GM21367 (cell line): ENCODE measurements at regions not wholly inside any gene's neighbourhood (a gene's known extent, or its start where the extent isn't known, plus 50 kb on each side); places are given as distances from the start of the nearest gene placed in this dataset.

ENCODE experiments used
- ATAC-seq: cut with Tn5 transposase; IDR thresholded peaks from one replicate; pipeline ENCODE4 v1.9.1; 2021; ENCODE audit not compliant: unreplicated experiment

DNA sequence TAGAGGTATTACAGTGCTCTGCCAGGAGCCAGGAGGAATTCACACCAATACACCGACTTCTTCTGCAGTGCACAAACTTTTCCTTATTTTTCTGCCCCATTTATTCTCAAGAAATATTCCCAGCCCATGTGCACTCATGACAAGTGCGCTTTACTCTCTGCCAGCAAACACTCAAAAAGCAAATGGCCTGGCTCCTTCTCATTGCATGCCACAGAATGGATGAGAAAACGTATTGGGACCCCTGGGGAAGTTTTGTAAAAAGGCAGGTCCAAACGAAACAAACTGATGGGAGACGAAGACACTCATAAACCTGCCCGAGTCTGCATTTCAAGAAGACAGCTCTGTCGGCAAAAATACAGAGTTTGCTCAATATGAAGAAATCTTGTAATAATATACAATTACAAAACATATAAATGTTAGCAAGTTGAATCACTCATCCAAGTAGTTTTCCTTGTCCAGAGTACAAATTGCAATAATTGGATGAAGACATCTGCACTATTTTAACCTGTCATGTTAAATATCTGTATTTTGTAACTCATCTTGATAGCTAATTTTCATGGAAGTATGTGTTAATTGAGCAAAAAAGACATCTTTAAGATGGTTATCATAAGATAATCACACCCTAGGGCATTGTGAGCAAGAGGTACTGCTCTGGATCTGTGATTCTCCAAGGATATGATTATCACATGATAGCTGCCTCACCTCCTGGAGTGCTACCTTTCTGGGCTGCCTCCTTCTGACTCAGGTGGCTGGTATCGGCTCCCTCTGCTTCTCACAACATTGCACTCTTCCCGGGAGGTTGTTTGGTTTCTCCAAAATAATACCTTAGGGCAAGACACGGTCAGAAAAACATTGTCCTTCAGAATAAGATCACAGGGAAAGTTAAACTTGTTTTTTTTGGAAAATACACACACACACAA is 260.8 kb upstream of the G2E3 start:
- no peak for ATAC-seq

DNA sequence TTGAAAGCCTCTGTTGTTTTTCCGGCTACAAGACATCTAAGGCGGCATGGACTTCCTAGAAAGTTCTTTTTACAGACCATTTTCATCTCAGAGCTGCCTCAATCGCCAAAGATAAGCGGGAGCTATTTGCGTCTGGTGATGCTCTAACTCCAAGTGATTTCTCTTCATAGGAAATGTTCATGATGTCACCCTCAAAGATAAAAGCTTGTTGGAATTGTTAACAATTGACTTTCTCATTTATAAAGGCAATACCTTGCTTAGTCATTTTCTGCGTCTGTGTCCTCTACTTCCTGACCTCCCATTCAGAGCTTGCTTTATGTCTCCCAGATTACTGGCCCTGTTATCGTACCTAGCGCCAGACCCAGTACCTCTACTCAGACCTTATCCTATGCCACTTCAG is 259.0 kb upstream of the G2E3 start:
- ATAC-seq, result no peak

DNA sequence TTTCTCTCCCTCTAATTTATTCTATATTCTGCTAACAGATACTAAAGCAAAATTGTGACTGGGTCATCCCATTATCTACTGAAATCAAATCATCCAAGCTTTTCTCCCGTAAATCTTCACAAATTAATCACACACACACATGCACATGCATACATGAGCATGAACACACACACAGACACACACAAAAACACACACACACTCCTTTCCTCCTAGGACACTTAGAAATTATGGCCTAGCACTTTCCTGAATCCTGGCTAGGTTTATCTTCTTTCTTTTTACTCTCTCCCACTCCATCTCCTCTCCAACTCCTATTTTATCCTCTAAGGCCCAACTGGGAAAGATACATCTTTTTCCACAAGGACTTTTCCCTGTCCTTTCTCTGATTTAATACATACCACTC is 255.6 kb upstream of the G2E3 start:
- ATAC-seq, result no peak

DNA sequence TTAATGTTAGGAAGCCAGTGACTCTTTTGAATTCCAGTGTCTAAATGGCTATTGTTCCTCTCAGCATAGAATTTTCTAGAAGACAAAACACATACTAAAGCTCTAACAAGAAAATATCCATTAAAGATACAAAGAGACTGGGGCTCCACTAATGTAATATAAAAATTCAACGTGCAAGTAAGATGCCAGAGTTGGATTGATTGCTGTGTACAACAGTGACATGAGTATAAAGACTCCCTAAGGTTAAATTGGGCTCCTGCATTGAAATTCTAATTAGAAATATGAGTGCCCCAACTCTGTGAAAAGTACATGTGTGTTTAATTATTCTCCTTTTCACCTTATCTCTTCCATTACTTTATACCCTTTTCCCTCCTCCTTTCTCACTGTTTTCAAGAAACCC is 253.6 kb upstream of the G2E3 start:
- no peak for ATAC-seq

DNA sequence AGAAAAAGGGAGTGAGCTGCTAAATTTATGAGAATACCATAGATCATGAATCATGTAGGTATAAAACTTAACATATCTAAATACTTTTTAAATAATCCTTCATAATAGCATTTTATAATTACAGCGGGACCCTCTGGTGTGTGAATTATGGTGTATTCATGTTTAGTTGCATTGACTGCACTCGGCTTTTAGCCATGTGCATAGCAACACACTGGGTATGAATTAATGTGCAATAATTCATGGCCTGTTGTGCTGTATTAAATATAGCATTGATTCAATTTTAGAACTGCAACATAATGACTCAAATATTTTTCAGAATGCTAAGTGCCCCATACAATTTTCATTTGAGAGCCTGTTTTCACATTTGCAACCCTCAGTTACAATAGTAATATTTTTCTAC is 249.6 kb upstream of the G2E3 start:
- no peak for ATAC-seq

DNA sequence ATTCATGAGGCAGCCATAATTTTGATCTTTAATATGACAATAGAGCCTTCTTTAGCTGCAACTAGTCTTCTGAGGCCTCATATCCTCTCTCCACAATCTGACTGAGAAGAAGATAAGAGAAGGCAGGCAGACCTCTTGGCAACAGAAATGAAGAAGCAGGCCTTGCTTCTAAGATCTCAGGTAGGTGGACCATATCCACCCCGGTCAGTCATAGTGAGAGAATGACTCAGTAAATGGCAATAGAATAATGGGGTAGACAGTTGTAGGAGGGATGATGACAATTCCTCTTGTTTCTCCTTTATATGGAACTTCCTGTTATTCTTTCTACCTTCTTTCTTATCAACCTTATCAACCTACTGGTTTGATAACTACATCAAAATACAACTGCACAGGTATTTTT is 246.7 kb upstream of the G2E3 start:
- no peak for ATAC-seq

DNA sequence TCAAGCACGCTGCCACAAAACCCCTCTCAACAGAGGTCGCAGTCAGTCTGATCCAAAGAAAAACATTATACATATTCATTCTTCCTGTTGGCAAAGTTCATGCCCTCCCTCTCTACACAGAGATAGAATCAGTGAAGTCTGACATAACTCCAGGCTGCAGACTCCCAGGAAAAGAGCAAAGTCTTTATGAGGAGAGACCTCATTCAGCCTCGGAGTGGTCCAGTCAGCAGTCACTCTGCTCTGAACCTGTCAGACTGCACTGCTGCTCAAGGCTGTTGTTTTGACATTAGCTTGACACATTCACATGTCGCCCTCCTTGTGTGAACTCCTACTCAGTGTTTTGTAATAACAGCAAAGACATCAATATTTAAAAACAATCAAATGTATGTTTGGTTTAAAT is 241.2 kb upstream of the G2E3 start:
- ATAC-seq, result no peak

DNA sequence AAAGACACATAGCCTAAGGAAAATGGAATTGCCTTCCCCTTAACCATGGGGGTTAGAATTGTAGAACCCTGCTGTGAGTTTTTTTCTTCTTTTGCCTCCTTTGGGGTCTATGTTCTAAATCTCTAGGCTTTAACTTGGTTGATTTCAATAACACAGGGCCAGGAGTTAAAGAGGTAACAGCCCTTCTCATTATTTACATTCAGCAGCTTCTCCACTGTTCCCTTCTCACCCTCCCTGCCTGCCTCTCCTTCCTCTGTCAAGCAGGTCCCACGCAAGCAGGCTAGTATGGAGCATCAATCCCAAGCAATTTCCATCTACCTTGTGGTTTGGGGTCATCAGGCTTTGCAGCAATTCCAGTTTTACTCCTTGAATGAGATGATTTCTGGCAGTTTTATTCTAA is 236.1 kb upstream of the G2E3 start:
- no peak for ATAC-seq

DNA sequence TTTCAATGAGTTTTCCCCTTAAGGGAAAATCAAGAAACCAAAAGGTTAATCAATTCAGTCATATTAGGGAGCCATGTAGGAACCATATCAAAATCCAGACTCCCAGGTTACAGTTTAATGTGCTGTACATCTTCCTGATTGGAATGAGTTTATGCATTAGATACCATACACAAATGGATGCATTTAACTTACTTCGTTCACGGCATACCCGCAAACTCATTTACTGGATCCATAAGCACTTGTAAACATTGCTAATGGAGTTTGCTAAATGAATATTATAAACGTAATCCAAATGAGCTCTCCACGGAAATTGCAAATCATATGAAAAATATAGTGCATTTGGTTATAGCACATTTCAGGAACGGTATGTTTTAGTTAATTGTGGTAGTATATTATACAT is 228.9 kb upstream of the G2E3 start:
- no peak for ATAC-seq

DNA sequence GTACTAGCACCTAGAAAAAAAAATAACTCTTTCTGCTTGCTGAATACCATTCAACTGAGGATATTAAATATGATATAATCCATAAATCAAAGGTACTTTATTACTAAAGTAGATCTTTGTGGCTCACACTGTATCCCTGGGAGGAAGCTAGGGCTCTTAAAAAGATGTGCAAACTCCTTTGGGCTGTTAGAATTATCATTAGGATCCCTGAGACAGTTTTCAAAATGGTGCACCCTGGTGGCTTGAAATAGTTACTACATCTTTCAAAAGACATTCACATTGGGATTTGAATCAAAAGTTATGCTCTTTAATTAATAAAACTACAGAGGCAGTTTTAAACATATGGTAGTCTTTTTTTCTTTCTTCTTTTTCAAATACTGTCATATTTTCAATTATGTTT is 228.5 kb upstream of the G2E3 start:
- ATAC-seq, result no peak

DNA sequence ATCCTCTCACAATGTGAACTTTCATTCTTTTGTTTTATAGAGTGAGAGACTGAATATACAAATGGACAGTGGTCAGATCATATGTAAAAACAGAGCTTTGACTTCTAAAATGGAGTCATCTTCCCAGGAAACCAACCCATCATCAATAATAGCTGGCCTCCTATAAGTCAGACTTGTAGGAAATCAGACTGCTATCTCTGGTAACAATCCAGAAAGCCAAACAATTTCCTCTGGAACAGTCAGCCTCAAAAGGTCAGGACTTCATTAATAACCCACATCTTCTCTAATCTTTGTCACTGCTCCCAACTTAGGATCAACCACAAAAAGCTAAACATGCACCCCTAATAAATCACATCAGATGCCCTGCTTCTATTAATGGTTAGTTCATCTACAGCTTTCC is 227.9 kb upstream of the G2E3 start:
- no peak for ATAC-seq

DNA sequence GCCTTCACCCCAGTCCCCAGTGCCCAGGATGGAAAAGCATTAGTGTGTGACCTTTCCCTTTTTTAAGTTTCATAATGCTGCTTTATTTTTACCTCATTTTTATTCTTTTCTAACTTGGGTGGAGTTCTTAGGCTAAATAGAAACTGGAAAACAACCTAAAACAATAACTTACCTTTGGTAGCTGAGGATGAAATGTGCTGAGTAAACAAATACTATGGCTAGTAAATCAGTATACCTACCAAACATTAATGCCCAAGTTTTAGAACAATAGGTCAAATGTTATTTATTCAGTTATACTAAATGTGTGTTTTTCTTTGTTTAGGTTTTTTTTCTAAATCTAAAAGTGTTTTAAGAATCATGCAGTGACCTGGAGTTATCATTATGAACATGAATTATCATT is 226.6 kb upstream of the G2E3 start:
- ATAC-seq, result no peak

DNA sequence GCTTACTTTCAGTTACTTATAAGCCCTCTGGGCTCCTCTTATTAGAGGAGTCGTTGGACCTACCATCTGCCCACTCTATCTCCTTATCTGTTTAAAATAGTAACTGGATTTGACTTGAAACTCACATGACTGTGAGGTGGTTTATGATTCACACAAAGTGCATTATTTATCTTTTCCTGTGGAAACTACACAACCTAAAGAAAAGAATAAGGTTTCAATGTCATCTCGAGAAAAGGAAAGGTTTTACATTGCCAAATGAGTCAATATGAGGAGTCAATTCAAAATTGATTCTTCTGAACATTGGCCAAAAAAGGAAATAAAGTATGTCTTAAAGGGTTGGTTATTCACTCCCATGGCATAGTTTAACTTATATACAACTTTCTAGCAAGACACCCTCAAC is 225.0 kb upstream of the G2E3 start:
- no peak for ATAC-seq

DNA sequence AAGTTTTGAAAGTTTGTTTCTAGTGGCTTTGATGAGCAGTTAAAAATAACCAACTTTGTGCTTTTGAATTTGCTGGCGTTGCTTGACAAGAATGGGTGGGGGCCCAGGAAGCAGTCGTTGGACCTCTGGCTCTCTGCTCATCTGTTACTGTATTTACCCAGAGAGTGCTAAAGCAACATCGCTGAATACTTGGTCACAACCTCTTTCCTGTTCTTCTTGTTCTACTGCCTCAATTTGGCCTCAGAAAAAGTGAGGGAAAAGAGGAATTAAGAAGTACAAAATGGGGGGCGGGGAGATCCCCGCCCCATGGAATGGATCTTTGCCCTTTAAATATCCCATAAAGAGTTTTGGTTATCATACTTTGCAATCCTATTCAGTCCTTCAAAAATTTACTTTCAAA is 221.5 kb upstream of the G2E3 start:
- no peak for ATAC-seq

DNA sequence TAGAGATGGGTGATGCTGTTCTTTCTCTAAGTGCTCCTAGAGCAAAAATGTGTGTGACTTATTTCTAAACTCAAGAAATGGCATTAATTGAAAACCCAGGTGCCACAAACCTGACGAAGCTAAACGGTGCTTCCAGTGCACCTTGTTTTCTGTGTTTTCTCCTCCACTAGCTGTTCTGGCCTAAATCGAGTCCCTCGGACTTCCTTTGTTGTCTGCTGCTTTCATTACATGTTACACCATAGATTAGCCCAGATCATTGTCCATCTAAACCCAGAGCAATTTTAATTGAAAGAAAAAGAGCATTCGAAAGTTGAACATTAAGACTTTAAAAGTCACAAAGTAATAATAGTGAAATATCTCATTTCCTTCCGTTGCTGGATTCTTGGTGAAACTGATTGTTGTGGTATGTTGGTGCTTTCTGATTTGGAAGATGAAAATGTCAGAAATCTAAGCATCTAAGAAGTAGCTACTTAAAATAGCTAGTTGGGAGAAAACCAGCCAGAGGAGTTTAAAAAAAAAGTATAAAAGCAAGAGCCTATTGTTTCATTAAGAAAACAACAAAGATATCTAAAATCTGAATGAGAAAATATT is 219.6 kb upstream of the G2E3 start:
- ATAC-seq, result no peak

DNA sequence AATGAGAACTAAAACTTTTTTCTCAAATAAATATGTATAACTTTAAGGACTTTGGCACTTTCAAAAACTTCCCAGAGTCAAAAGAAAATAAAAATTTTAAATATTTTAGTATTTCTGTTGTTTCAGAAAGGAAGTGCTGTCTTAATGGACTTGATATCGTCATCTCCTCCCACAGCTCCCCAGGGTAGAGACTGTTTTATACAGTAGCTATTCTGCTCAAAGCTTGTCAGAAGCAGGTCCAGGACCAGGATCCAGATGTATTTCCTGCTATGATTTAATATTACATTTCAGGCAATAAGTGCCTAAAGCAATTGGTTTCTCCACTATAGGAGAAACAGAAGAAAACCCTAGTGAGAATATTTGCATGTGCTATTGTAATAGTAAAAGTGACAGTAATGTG is 218.5 kb upstream of the G2E3 start:
- ATAC-seq, result no peak

DNA sequence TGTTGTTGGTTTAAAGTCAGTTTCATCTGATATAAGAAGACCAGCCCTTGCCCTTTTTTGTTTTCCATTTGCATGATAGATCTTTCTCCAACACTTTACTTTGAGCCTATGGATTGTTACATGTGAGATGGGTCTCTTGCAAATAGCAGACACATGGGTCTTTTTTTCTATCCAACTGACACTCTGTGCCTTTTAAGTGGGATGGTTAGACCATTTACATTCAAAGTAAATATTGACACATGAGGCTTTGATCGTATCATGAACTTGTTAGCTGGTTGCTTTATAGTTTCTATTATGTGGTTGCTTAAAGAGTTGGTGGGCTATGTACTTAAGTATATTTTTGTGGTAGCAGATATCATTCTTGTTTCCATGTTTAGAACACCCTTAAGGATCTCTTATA is 213.4 kb upstream of the G2E3 start:
- ATAC-seq, result no peak

DNA sequence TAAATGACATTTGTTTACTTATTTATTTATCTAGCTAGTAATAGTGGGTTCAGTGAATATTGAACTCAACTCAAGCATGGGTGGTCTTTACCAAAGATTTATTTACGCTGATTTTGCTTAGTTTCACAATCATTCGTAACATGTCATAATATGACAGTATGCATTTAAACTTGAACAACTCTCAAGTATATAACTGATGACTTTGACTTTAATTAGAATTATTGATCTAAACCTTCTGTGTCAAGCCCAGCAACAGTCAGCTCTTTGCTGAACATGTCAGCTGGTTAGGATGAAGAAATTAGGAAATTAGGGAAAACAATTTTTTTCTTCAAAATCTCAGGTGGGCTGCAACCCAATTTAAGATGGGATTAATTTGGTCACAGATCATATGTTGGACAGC is 210.5 kb upstream of the G2E3 start:
- ATAC-seq, result no peak

DNA sequence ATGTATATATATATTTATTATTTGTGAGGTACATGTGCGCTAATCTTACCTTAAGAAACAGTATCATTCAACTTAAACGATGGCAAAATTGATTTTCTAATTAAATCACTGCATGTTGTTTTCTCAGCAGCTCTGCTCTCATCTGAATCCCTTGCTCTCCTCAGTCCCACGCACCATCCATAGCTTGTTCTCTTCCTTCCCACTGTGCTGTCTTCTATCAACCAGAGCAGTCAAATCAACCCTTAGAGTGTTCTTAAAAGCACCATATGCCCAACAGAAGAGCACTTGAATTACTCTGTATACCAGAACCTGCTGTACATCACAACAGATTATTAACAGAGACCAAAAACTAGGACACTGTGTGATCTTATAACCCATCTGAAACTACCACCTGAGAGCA is 209.4 kb upstream of the G2E3 start:
- no peak for ATAC-seq

DNA sequence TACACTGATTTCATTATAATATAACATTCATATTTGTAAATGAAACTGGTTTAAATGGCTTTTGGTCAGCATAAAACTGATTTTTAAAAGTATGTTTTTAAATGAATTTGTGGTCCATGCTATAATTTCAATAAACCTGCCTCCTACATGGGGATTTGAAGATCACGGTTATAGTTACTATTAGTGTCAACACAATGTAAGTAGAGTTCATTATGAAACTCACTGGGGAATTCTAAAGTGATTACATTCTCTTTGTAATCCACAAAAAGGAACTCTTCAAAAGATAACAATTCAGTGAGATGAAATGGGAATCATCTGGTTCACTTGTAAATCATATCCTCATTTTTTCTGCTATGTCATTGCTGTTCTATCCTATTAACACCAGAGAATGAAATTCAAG is 204.5 kb upstream of the G2E3 start:
- no peak for ATAC-seq

DNA sequence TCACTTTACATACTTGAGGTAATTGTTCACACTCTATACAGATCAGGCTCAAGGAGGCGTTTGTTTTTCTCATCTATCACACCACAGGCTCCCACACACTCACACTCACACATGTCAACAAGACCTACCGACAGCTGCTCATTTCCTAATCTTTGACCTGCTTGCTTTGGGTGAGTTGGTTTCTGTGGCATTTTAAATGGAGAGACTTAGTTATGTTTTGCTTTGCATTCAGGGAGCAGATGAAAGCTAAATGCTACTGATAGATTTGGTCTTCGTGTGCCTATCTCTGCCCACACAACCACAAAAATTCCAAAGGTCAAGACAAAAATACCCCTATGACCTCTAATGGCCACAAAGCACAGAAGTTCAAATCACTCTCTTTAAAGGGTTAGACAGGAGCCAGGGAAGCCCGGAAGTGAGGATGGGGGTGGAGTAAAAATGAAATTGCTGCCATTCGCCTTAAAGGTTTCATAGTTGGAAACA is 203.5 kb upstream of the G2E3 start:
- peak; percentile 79 for ATAC-seq

DNA sequence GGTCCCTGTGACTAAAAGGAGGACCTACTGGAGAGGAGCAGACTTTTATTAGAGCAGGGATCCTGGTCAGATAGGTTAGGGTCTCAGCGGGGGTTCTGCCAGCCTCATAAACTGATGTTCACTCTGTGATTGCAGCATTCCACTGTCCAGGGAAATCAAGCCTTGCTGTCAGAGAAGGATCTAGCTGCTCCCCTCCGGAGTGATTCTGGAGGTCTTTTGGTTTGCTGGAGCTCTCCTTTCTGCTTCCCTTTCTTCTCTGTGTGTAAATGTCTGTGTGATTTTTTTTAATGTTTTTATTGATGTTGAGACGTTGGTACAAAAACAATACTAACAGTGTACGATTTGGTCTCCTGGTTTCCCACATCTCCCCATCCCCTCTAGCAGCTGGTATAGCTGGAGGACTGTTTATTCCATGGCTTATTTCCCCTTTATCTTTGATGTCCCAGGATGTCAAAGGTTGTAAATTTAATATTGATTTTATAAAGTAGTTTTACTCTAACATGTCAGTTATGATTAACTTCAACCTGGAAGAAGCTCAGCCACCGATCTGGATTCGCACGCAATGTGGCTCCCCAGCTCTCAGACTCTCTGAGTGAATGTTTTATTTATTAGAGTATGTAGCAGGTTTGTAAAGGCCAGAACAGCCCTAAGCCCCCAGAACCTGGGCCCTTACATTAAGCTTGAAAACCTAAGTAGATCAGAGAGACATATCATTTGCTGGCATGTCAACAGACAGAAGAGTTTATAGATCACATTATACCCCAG is 202.3 kb upstream of the G2E3 start:
- ATAC-seq, result no peak
